ENCODE measurements at regions not wholly inside any gene's neighbourhood (a gene's known extent, or its start where the extent isn't known, plus 50 kb on each side); places are given as distances from the start of the nearest gene placed in this dataset.

DNA sequence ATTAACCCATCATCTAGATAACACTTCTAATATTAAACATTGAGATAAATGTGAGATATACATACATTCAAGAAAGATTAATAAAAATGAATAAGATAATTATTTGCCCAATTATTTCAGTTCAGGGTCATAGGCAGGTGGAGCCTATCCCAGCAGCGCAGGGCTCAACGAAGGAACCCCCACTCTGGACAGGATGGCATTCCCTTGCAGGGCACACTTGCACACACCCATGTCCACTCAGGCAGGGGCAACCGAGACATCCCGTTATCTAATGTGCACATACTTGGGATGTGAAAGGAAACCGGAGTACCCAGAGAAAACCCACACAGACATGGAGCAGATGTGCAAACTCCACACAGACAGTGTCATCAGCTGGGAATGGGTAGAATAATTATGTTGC is 175.4 kb upstream of the CMC1 start:
- no peak for DNase-seq (ENCODE audit: low spot score)
- H3K27ac Mint-ChIP-seq (ENCODE audit: unreplicated experiment) = no peak overlapping the region
- H3K27me3 Mint-ChIP-seq (ENCODE audit: low read depth) = peaks cover 5% of the 10 kb centered on the region
- TF ChIP-seq, protein P1, sequence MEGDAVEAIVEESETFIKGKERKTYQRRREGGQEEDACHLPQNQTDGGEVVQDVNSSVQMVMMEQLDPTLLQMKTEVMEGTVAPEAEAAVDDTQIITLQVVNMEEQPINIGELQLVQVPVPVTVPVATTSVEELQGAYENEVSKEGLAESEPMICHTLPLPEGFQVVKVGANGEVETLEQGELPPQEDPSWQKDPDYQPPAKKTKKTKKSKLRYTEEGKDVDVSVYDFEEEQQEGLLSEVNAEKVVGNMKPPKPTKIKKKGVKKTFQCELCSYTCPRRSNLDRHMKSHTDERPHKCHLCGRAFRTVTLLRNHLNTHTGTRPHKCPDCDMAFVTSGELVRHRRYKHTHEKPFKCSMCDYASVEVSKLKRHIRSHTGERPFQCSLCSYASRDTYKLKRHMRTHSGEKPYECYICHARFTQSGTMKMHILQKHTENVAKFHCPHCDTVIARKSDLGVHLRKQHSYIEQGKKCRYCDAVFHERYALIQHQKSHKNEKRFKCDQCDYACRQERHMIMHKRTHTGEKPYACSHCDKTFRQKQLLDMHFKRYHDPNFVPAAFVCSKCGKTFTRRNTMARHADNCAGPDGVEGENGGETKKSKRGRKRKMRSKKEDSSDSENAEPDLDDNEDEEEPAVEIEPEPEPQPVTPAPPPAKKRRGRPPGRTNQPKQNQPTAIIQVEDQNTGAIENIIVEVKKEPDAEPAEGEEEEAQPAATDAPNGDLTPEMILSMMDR (IDR thresholded peaks at IDR 0.05) = no peak
- H3K4me3 Mint-ChIP-seq (ENCODE audit: unreplicated experiment) = no peak overlapping the region
- H3K9me3 Mint-ChIP-seq (ENCODE audit: low read depth) = peaks cover 19% of the 10 kb centered on the region
- H3K36me3 Mint-ChIP-seq (ENCODE audit: low read depth) = no peaks in the 10 kb centered on the region
- no peaks in the 10 kb centered on the region for H3K4me1 Mint-ChIP-seq (ENCODE audit: low read depth)

DNA sequence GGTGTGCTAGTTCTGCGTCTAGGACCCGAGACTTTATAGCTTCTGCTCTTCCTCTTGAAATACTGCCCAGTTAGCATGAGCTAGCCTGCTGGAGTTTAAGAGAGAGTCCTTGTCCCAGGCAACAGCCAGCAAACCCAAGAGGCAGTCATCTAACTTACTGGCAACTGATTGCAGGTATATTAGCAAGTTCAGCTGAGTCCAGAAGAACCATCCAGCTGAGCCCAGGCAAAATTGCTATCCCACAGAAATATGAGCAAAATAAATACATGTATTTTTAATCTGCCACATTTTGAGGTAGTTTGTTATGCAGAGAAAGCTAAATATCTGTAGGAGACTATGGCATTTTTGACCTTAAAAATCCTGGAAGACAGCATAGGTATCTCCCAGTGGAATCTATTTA is 174.4 kb upstream of the CMC1 start:
- no peak for DNase-seq (ENCODE audit: low spot score)
- TF ChIP-seq, protein P1 (IDR thresholded peaks at IDR 0.05) = no peak
- Mint-ChIP-seq H3K27me3 (ENCODE audit: low read depth) (peaks cover 5% of the 10 kb centered on the region), H3K9me3 (ENCODE audit: low read depth) (peaks cover 19% of the 10 kb centered on the region), H3K4me1 (ENCODE audit: low read depth) (no peaks in the 10 kb centered on the region), H3K27ac (ENCODE audit: unreplicated experiment) (no peak overlapping the region), H3K36me3 (ENCODE audit: low read depth) (no peaks in the 10 kb centered on the region), H3K4me3 (ENCODE audit: unreplicated experiment) (no peak overlapping the region)

DNA sequence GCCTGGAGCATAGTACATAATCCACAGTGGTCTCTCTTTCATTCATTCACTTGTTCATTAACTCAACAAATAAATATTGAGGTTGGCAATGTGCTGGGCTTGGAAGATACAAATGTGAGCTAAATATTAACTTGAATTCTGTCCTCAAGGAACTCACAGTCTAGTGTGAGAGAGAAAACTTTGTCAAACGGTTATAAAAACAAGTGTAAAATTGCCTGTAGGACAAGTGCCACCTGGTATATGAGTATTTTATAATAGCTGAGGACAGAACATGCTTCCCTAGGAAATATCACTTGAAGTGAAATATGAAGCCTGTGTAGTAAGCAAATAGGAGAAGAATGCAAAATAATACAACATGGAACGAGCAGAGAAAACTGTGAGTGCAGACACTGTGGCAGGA is 173.1 kb upstream of the CMC1 start:
- H3K9me3 Mint-ChIP-seq (ENCODE audit: low read depth) = peaks cover 16% of the 10 kb centered on the region
- no peak overlapping the region for H3K4me3 Mint-ChIP-seq (ENCODE audit: unreplicated experiment)

DNA sequence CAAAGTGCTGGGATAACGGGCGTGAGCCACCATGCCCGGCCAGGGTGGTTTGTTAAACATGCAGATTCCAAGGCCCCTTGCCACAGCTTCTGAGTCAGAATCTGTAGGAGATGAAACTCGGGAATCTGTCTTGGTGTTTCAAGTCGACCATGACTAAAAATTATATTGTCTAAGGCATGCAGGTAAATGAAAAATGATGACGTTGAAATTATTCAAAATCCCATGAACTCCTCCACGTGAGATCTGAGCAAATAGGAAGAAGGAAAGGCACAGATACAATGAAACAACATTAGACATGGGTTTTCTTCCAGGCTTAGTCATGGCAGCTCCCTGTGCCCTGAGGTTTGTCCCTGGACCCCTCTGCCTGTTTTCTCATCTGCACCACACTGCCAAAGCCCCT is 172.0 kb upstream of the CMC1 start:
- H3K9me3 Mint-ChIP-seq (ENCODE audit: low read depth) = peaks cover 16% of the 10 kb centered on the region
- H3K4me1 Mint-ChIP-seq (ENCODE audit: low read depth) = no peaks in the 10 kb centered on the region
- no peak for DNase-seq (ENCODE audit: low spot score)
- H3K4me3 Mint-ChIP-seq (ENCODE audit: unreplicated experiment) = no peak overlapping the region
- H3K27me3 Mint-ChIP-seq (ENCODE audit: low read depth) = peaks cover 7% of the 10 kb centered on the region
- TF ChIP-seq, protein P1 (IDR thresholded peaks at IDR 0.05) = no peak
- no peak overlapping the region for H3K27ac Mint-ChIP-seq (ENCODE audit: unreplicated experiment)
- H3K36me3 Mint-ChIP-seq (ENCODE audit: low read depth) = no peaks in the 10 kb centered on the region

More for the DNA sequence above, 173.1 kb upstream of the CMC1 start:
- TF ChIP-seq, protein P1 (IDR thresholded peaks at IDR 0.05) = no peak
- no peak for DNase-seq (ENCODE audit: low spot score)
- Mint-ChIP-seq H3K4me1 (ENCODE audit: low read depth) (no peaks in the 10 kb centered on the region), H3K36me3 (ENCODE audit: low read depth) (no peaks in the 10 kb centered on the region), H3K27me3 (ENCODE audit: low read depth) (peaks cover 7% of the 10 kb centered on the region), H3K27ac (ENCODE audit: unreplicated experiment) (no peak overlapping the region)

DNA sequence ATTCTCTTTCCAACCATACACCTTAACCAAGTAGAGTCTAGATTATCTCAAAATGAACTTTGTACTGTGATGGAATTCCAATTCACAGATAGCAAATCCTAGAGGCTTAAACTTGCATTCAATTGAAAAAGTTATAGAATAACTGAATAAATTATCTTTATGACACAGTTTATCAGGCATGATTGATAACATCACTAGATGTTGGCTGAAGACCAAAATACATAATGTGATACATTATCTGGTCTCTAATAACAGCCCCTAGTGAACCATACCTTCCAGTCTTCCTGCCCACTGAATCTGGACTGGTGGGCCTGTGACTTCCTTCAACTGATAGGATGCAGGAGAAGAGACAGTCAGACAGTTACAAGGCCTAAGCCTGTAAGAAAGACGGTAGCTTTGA is 165.2 kb upstream of the CMC1 start:
- Mint-ChIP-seq H3K4me1 (ENCODE audit: low read depth) (no peaks in the 10 kb centered on the region), H3K9me3 (ENCODE audit: low read depth) (no peaks in the 10 kb centered on the region), H3K27ac (ENCODE audit: unreplicated experiment) (no peak overlapping the region), H3K27me3 (ENCODE audit: low read depth) (peaks cover 6% of the 10 kb centered on the region), H3K4me3 (ENCODE audit: unreplicated experiment) (no peak overlapping the region), H3K36me3 (ENCODE audit: low read depth) (no peaks in the 10 kb centered on the region)
- DNase-seq (ENCODE audit: low spot score) = no peak
- TF ChIP-seq, protein P1 (IDR thresholded peaks at IDR 0.05) = no peak
